Gastroesophageal sphincter (tissue), 3 donors: ENCODE measurements at regions not wholly inside any gene's neighbourhood (a gene's known extent, or its start where the extent isn't known, plus 50 kb on each side); places are given as distances from the start of the nearest gene placed in this dataset.
"Not testable (repeated sequence)": the region's sequence is repeated elsewhere in the genome, so short reads cannot be mapped to it uniquely, and the experiment has no call there.

ENCODE experiments used
- POLR2A ChIP-seq, 2 donors: fragments of 450-650 bp; IDR thresholded peaks; one replicate each; pipeline ENCODE4 v1.6.1; 2017; ENCODE audit warnings: antibody characterized with exemption in 2 of 2, mild to moderate bottlenecking in 2 of 2, moderate library complexity in 1 of 2
- POLR2AphosphoS5 ChIP-seq: sonication (generic); formaldehyde crosslinking; IDR thresholded peaks from one replicate; pipeline ENCODE4 v1.6.1; 2017; ENCODE audit warnings: antibody characterized with exemption
- TF ChIP-seq, protein P1 (sequence below), 4 experiments: fragments of 200-600 bp in 2 of 4; fragments of 450-650 bp in 2 of 4; sonication (generic) in 1 of 4; IDR thresholded peaks; one replicate each; pipeline ENCODE4 v1.5.1; 2017 to 2019; ENCODE audit warnings: antibody characterized with exemption in 4 of 4, mild to moderate bottlenecking in 2 of 4, moderate library complexity in 2 of 4

DNA sequence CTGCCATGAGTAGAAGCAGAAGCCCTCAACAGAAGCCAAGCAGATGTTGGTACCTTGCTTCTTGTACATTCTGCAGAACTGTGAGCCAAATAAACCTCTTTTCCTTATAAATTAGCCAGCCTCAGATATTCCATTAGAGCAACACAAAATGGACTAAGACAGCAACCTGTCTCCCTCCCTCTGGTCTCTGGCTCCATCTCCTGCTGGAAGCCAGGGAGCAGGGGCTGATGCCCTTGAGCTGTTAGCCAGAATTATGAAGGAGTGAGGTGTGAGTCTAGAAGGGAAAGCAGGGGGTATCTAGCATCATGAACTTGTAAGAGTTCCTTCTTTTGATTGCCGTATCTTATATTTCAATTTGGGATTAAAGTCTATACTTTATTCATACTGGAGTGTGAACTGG is 358.7 kb upstream of the FZD8 start:
- TF ChIP-seq POLR2A (IDR thresholded peaks at IDR 0.05); POLR2AphosphoS5: not testable (repeated sequence)
- TF ChIP-seq, protein P1, sequence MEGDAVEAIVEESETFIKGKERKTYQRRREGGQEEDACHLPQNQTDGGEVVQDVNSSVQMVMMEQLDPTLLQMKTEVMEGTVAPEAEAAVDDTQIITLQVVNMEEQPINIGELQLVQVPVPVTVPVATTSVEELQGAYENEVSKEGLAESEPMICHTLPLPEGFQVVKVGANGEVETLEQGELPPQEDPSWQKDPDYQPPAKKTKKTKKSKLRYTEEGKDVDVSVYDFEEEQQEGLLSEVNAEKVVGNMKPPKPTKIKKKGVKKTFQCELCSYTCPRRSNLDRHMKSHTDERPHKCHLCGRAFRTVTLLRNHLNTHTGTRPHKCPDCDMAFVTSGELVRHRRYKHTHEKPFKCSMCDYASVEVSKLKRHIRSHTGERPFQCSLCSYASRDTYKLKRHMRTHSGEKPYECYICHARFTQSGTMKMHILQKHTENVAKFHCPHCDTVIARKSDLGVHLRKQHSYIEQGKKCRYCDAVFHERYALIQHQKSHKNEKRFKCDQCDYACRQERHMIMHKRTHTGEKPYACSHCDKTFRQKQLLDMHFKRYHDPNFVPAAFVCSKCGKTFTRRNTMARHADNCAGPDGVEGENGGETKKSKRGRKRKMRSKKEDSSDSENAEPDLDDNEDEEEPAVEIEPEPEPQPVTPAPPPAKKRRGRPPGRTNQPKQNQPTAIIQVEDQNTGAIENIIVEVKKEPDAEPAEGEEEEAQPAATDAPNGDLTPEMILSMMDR (IDR thresholded peaks at IDR 0.05), result not testable (repeated sequence)
